Mesendoderm (in vitro differentiated cells): ENCODE measurements at regions not wholly inside any gene's neighbourhood (a gene's known extent, or its start where the extent isn't known, plus 50 kb on each side); places are given as distances from the start of the nearest gene placed in this dataset.

Experiments used
- DNase-seq: peaks from one replicate; pipeline ENCODE4 v3.0.0; 2013
- H2AK5ac ChIP-seq: 2 replicates; pipeline ENCODE4 v1.6.1; 2013; ENCODE audit warnings: low read length, inconsistent platforms
- H2BK120ac ChIP-seq: 2 replicates; pipeline ENCODE4 v1.6.1; 2013; ENCODE audit warnings: low read depth, mild to moderate bottlenecking, low read length, moderate library complexity, mixed read lengths
- H2BK15ac ChIP-seq: replicated peaks from 2 replicates; pipeline ENCODE4 v1.6.1; 2013; ENCODE audit warnings: low read depth, mild to moderate bottlenecking, moderate library complexity
- H2BK5ac ChIP-seq: 2 replicates; pipeline ENCODE4 v1.6.1; 2013; ENCODE audit warnings: low read length, inconsistent platforms
- H3K18ac ChIP-seq: 2 replicates; pipeline ENCODE4 v1.6.1; 2013; ENCODE audit warnings: mild to moderate bottlenecking, low read length, mixed read lengths
- H3K23ac ChIP-seq: one replicate; pipeline ENCODE4 v1.6.1; 2013; ENCODE audit warnings: low read length
- H3K27ac ChIP-seq: 2 replicates; pipeline ENCODE4 v1.5.1; 2013; ENCODE audit warnings: low read depth, mild to moderate bottlenecking, inconsistent platforms, low read length, moderate library complexity
- H3K27me3 ChIP-seq: 2 replicates; pipeline ENCODE4 v1.6.1; 2013; ENCODE audit warnings: low read length, control low read depth, mild to moderate bottlenecking, inconsistent platforms; ENCODE audit not compliant: insufficient read depth, poor library complexity
- H3K36me3 ChIP-seq: 2 replicates; pipeline ENCODE4 v1.6.1; 2013; ENCODE audit warnings: low read length, inconsistent platforms; ENCODE audit not compliant: control insufficient read depth, insufficient read depth
- H3K4ac ChIP-seq: one replicate; pipeline ENCODE4 v1.6.1; 2013; ENCODE audit warnings: low read depth, mild to moderate bottlenecking, low read length, moderate library complexity
- H3K4me1 ChIP-seq: 2 replicates; pipeline ENCODE4 v1.6.1; 2013; ENCODE audit warnings: low read depth, low read length, inconsistent platforms; ENCODE audit not compliant: control insufficient read depth
- H3K4me2 ChIP-seq: 2 replicates; pipeline ENCODE4 v1.6.1; 2013; ENCODE audit warnings: low read length
- H3K4me3 ChIP-seq: 2 replicates; pipeline ENCODE4 v1.5.1; 2013; ENCODE audit warnings: mild to moderate bottlenecking, low read length
- H3K56ac ChIP-seq: one replicate; pipeline ENCODE4 v1.6.1; 2013; ENCODE audit warnings: low read length
- H3K79me1 ChIP-seq: 2 replicates; pipeline ENCODE4 v1.6.1; 2013; ENCODE audit warnings: low read length, inconsistent platforms
- H3K79me2 ChIP-seq: 2 replicates; pipeline ENCODE4 v1.6.1; 2013; ENCODE audit warnings: mild to moderate bottlenecking, low read length; ENCODE audit not compliant: control insufficient read depth, insufficient read depth
- H3K9ac ChIP-seq: 2 replicates; pipeline ENCODE4 v1.6.1; 2013; ENCODE audit warnings: low read length, inconsistent platforms
- H4K5ac ChIP-seq: one replicate; pipeline ENCODE4 v1.6.1; 2013; ENCODE audit warnings: low read length
- H4K8ac ChIP-seq: one replicate; pipeline ENCODE4 v1.6.1; 2013; ENCODE audit warnings: low read depth, mild to moderate bottlenecking, control low read depth, low read length, moderate library complexity
- WGBS: extraction: QIAGEN DNeasy Blood & Tissue Kit; methylation state at CpG from one replicate; pipeline ENCODE4 v1.1.7; 2013; ENCODE audit warnings: low lambda C conversion rate, missing lambda C conversion rate; ENCODE audit not compliant: insufficient coverage; ENCODE audit errors: extremely low coverage; 5-methylcytosine and 5-hydroxymethylcytosine counted together

- Histone ChIP-seq H2BK120ac (no peak overlapping the region), H3K79me1 (no peaks in the 10 kb centered on the region), H3K4me2 (no peak overlapping the region), H4K8ac (no peak overlapping the region), H3K36me3 (no peaks in the 10 kb centered on the region), H3K79me2 (no peaks in the 10 kb centered on the region), H2AK5ac (no peak overlapping the region), H3K4me3 (no peak overlapping the region), H4K5ac (no peak overlapping the region), H3K56ac (no peak overlapping the region), H3K23ac (no peak overlapping the region), H2BK5ac (no peak overlapping the region), H3K4me1 (no peaks in the 10 kb centered on the region), H3K27me3 (no peaks in the 10 kb centered on the region), H3K9ac (no peak overlapping the region), H3K27ac (no peak overlapping the region), H2BK15ac (no peak overlapping the region), H3K4ac (no peak overlapping the region), H3K18ac (no peak overlapping the region)
- WGBS, result no CpG with 5 or more reads among the region's 7 CpGs
- DNase-seq, result no peak
Measured at GRCh38 chr6:147106759-147107401, 97.3 kb upstream of the STXBP5 start.

GRCh38 chr6:147108259-147108910 is 95.8 kb upstream of the STXBP5 start:
- H4K8ac ChIP-seq, result no peak overlapping the region
- no peak overlapping the region for H3K9ac ChIP-seq
- H3K79me1 ChIP-seq, result no peaks in the 10 kb centered on the region
- no peak overlapping the region for H2BK5ac ChIP-seq
- no peak overlapping the region for H2BK120ac ChIP-seq
- no peak overlapping the region for H2AK5ac ChIP-seq
- no peak overlapping the region for H3K27ac ChIP-seq
- H2BK15ac ChIP-seq, result no peak overlapping the region
- H3K23ac ChIP-seq, result no peak overlapping the region
- no CpG with 5 or more reads among the region's 2 CpGs for WGBS
- no peak overlapping the region for H3K4me3 ChIP-seq
- H3K36me3 ChIP-seq, result no peaks in the 10 kb centered on the region
- no peak overlapping the region for H3K18ac ChIP-seq
- H3K27me3 ChIP-seq, result no peaks in the 10 kb centered on the region
- H4K5ac ChIP-seq, result no peak overlapping the region
- no peaks in the 10 kb centered on the region for H3K79me2 ChIP-seq
- H3K4me2 ChIP-seq, result no peak overlapping the region
- peak; percentile 10 for DNase-seq
- H3K4ac ChIP-seq, result no peak overlapping the region
- no peaks in the 10 kb centered on the region for H3K4me1 ChIP-seq
- no peak overlapping the region for H3K56ac ChIP-seq

GRCh38 chr6:147109707-147110106 is 94.5 kb upstream of the STXBP5 start:
- no peaks in the 10 kb centered on the region for H3K27me3 ChIP-seq
- H3K4me1 ChIP-seq, result no peaks in the 10 kb centered on the region
- H3K4ac ChIP-seq, result no peak overlapping the region
- H2AK5ac ChIP-seq, result no peak overlapping the region
- H2BK15ac ChIP-seq, result no peak overlapping the region
- H3K9ac ChIP-seq, result no peak overlapping the region
- H3K27ac ChIP-seq, result no peak overlapping the region
- H4K8ac ChIP-seq, result no peak overlapping the region
- DNase-seq, result no peak
- H3K23ac ChIP-seq, result no peak overlapping the region
- no peak overlapping the region for H3K4me3 ChIP-seq
- no peak overlapping the region for H3K18ac ChIP-seq
- no peak overlapping the region for H3K4me2 ChIP-seq
- H2BK5ac ChIP-seq, result no peak overlapping the region
- H4K5ac ChIP-seq, result no peak overlapping the region
- no CpG with 5 or more reads among the region's 4 CpGs for WGBS
- H3K79me1 ChIP-seq, result no peaks in the 10 kb centered on the region
- no peaks in the 10 kb centered on the region for H3K79me2 ChIP-seq
- no peak overlapping the region for H3K56ac ChIP-seq
- no peaks in the 10 kb centered on the region for H3K36me3 ChIP-seq
- H2BK120ac ChIP-seq, result no peak overlapping the region

DNA sequence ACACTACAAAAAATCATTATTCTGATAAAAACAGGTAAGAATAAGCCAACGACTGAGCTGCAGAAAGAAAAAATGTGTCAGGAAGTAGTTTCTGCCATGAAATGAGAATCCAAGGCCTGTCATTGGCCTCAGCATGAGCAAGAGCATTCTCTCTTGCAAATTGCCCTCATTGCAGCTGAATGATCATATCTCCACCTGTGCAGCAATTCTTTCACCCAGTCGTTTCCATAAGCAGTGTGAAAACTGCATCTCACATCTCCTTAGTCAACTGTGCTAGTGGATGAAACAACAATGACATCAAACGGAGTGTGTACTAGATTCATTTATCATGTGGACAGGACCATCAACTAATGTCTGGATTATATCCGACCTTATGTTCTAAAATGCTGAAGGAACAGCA is 88.2 kb upstream of the STXBP5 start:
- H3K23ac ChIP-seq, result no peak overlapping the region
- H2BK5ac ChIP-seq, result no peak overlapping the region
- H3K9ac ChIP-seq, result no peak overlapping the region
- H4K5ac ChIP-seq, result no peak overlapping the region
- no peaks in the 10 kb centered on the region for H3K27me3 ChIP-seq
- H3K4me3 ChIP-seq, result no peak overlapping the region
- H3K79me2 ChIP-seq, result no peaks in the 10 kb centered on the region
- no peaks in the 10 kb centered on the region for H3K4me1 ChIP-seq
- H3K56ac ChIP-seq, result no peak overlapping the region
- no peak overlapping the region for H2AK5ac ChIP-seq
- H4K8ac ChIP-seq, result no peak overlapping the region
- no CpG with 5 or more reads among the region's 4 CpGs for WGBS
- no peak overlapping the region for H3K27ac ChIP-seq
- no peaks in the 10 kb centered on the region for H3K36me3 ChIP-seq
- no peak overlapping the region for H3K4me2 ChIP-seq
- no peak overlapping the region for H3K4ac ChIP-seq
- DNase-seq, result no peak
- no peaks in the 10 kb centered on the region for H3K79me1 ChIP-seq
- no peak overlapping the region for H2BK15ac ChIP-seq
- H2BK120ac ChIP-seq, result no peak overlapping the region
- H3K18ac ChIP-seq, result no peak overlapping the region

DNA sequence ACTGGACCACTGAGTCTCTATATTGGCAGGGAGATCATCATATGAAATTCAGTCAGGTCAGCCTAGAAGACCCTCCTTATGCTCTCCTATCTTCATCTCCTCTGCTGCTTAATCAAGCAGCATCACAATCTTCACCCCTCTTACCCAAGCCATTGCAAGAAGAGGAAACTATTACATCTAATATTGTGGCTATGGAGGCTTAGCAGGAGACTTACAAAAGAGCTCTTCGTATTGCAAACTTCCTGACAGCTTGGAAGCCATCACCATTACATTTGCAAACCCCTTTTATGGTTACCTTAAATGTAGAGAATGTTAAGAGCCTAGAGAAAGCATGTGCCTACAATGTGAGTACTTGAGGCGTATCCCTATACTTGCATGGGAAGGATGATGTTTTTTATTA is 87.2 kb upstream of the STXBP5 start:
- Histone ChIP-seq H3K4ac (no peak overlapping the region), H3K4me1 (no peaks in the 10 kb centered on the region), H4K8ac (no peak overlapping the region), H3K4me2 (no peak overlapping the region), H3K79me1 (no peaks in the 10 kb centered on the region), H3K4me3 (no peak overlapping the region), H3K79me2 (no peaks in the 10 kb centered on the region), H3K56ac (no peak overlapping the region), H2BK120ac (no peak overlapping the region), H3K36me3 (no peaks in the 10 kb centered on the region), H3K27me3 (no peaks in the 10 kb centered on the region), H3K18ac (no peak overlapping the region), H3K9ac (no peak overlapping the region), H2BK5ac (no peak overlapping the region), H2AK5ac (no peak overlapping the region), H3K27ac (no peak overlapping the region), H4K5ac (no peak overlapping the region), H2BK15ac (no peak overlapping the region), H3K23ac (no peak overlapping the region)
- no peak for DNase-seq
- WGBS, result no CpG with 5 or more reads among the region's 2 CpGs

- no CpG with 5 or more reads among the region's 4 CpGs for WGBS
- no peak for DNase-seq
- no peak overlapping the region for H3K4ac ChIP-seq
- H4K5ac ChIP-seq, result no peak overlapping the region
- H3K27ac ChIP-seq, result no peak overlapping the region
- H4K8ac ChIP-seq, result no peak overlapping the region
- no peaks in the 10 kb centered on the region for H3K27me3 ChIP-seq
- no peak overlapping the region for H3K23ac ChIP-seq
- no peak overlapping the region for H3K9ac ChIP-seq
- H3K79me2 ChIP-seq, result no peaks in the 10 kb centered on the region
- H3K4me2 ChIP-seq, result no peak overlapping the region
- no peak overlapping the region for H3K56ac ChIP-seq
- no peak overlapping the region for H2AK5ac ChIP-seq
- no peaks in the 10 kb centered on the region for H3K4me1 ChIP-seq
- no peak overlapping the region for H3K4me3 ChIP-seq
- H3K79me1 ChIP-seq, result no peaks in the 10 kb centered on the region
- H3K36me3 ChIP-seq, result no peaks in the 10 kb centered on the region
- H2BK15ac ChIP-seq, result no peak overlapping the region
- no peak overlapping the region for H2BK5ac ChIP-seq
- H3K18ac ChIP-seq, result no peak overlapping the region
- H2BK120ac ChIP-seq, result no peak overlapping the region
Measured at GRCh38 chr6:147117580-147117979, 86.6 kb upstream of the STXBP5 start.
